OCI-LY3 (cell line): ENCODE measurements at regions not wholly inside any gene's neighbourhood (a gene's known extent, or its start where the extent isn't known, plus 50 kb on each side); places are given as distances from the start of the nearest gene placed in this dataset.

Experiments
- CTCF ChIP-seq: fragments of 200-600, 300-600 bp; sonication (generic); IDR thresholded peaks from 2 replicates; pipeline ENCODE4 v1.5.1; 2014; ENCODE audit warnings: antibody characterized with exemption, low read length, low read depth
- EZH2phosphoT487 ChIP-seq: fragments of 200-600 bp; shearing (Covaris generic); IDR thresholded peaks from 2 replicates; pipeline ENCODE4 v1.6.1; 2018; ENCODE audit warnings: antibody characterized with exemption, mixed run types, low read depth

- TF ChIP-seq CTCF (no peak), EZH2phosphoT487 (no peak)
Observed at GRCh38 chr4:4645743-4646142, 103.9 kb upstream of the STX18 start.
